HG03103 (cell line): ENCODE measurements at regions not wholly inside any gene's neighbourhood (a gene's known extent, or its start where the extent isn't known, plus 50 kb on each side); places are given as distances from the start of the nearest gene placed in this dataset.

Source experiments
- ATAC-seq: cut with Tn5 transposase; IDR thresholded peaks from one replicate; pipeline ENCODE4 v1.9.1; 2021; ENCODE audit warnings: low read depth; ENCODE audit not compliant: unreplicated experiment

- no peak for ATAC-seq
These were observed 387.0 kb upstream of the KHDRBS2 start for GRCh38 chr6:62672989-62673388.

DNA sequence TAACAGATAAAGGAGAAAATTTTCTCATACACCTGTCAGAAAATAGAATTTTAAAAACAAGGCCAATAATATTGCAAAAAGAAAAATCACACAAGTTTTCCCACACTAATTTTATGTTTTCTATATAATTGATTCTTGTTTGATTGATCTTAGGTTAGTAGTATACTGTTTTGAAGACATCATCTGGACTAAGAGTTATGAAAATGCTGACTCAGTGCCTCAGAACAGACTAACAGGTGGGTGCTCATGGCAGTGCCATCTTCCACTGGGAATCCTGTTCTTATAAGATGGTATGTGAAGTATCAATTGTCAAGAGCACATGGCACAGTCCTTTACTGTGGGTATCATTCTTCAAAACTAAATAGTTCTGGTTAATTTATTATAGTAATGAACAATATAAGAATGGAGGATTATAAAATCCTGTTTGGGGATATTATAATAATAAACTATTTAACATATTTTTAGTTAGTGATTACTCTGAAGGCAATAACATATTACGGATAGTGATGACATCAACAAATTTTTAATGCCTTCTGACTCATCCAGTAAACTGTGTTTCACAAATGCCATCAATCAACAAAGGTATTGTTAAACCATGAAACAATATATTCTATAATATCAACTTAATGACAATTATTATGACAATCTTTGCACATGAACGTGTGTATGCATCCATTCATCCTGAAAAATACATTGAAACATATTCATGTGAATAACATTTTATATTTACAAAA lies 384.6 kb upstream of the KHDRBS2 start:
- ATAC-seq: no peak

DNA sequence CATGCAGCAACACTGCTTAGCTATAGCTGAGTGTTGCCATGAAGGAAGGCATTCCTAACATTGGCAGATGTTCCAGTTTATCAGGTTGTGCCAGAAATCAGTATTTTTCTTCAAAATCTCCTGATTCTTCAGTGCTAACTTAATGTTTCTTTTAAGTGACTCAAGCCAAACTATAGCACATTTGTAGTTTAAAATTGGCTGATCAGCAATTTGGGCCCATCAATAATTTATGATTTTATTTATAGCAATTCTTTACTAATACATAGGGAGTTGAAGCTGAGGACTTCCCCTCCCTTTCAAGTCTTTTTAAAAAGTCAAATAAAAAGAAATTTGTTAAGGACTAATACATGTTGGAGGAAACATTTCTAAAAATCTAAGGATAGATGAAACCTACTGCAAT lies 383.8 kb upstream of the KHDRBS2 start:
- ATAC-seq: no peak

DNA sequence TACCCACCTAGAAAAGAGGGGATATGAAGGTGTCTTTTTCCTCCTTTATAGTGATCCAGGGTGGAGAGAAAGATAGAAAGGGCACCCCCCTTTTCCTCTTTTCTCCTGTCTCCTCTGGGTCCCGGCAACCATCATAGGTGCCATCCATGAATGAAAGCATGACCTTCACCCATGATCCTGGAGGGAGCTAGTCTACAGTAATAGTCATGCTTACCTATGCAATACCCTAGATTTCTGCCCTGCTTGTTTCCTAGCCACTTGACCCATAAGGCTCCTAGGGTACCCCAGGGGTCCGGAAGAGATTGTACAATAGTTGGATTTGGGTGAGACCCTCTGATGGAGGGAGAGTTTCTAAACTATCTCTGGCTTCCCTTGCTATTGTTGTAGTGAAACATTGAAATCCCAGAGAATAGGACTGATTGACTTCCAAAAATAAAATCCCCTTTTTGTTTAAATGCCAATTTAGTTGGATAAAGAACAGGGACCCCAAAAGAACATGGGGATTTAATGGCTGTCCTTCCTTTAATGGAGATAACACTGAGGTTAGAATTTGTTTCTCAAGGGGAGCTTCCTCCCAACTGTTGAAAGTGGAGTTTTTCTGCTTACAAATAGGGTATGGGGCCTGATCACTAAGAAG lies 366.8 kb upstream of the KHDRBS2 start:
- ATAC-seq: no peak

GRCh38 chr6:62645274-62645673 lies 359.2 kb upstream of the KHDRBS2 start:
- ATAC-seq: no peak

GRCh38 chr6:62640749-62641148 lies 354.7 kb upstream of the KHDRBS2 start:
- ATAC-seq: no peak

GRCh38 chr6:62626661-62627060 lies 340.6 kb upstream of the KHDRBS2 start:
- ATAC-seq: no peak

DNA sequence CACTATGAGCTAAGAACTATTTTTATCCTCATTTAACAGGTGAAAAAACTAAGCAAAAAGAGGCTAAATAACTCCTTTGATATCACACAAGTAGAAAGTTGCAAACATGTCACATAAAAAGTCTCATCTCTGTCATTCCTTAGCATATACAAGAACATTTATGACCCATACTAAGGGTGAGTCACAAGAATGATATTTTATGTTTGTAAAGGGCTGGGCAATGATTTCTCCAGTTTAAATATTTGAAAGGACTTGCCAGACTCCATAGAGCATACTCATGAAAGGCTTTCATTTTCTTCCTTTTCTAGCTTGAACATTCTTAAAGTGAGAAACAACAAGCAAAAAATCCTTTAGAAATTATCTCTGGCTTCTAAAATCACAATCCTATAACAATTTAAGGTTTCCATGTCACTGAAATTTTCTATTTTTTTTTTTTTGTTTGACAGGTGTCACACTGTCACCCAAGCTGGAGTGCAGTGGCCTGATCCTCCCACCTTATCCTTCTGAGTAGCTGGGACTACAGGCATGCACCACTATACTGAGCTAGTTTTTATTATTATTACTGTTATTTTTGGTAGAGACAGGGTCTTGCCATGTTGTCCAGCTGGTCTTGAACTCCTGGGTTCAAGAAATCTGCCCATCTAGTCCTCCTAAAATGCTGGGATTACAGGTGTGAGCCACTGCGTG lies 338.0 kb upstream of the KHDRBS2 start:
- no peak for ATAC-seq

GRCh38 chr6:62615366-62616015 lies 329.5 kb upstream of the KHDRBS2 start:
- no peak for ATAC-seq

DNA sequence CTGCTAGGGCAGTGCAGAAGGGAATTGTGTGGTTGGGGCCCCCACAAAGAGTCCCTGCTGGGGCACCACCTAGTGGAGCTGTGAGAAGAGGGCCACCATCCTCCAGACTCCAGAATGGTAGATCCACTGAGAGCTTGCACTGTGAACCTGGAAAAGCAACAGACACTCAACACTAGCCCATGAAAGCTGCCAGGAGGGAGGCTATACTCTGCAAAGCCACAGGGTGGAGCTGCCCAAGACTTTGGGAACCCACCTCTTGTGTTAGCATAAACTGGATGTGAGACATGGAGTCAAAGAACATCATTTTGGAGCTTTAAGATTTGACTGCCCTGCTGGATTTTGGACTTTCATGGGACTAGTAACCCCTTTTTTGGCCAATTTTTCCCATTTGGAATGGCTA lies 328.4 kb upstream of the KHDRBS2 start:
- no peak for ATAC-seq

DNA sequence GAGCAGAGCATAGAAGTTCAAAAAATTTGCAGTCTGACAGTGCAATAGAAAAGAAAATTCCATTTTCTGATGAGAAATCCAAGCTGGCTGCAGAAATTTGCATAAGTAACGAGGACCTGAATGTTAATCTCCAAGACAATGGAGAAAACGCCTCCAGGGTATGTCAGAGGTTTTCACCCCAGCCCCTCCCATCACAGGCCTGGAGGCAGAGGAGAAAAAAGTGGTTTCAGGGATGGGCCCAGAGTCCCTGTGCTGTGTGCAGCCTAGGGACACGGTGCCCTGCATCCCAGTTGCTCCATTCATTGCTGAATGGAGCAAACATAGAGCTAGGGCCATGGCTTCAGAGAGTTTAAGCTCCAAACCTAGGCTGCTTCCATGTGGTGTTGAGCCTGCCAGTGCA lies 327.9 kb upstream of the KHDRBS2 start:
- ATAC-seq: no peak

GRCh38 chr6:62612471-62612870 lies 326.4 kb upstream of the KHDRBS2 start:
- ATAC-seq: no peak

- no peak for ATAC-seq
These were observed 284.3 kb upstream of the KHDRBS2 start for GRCh38 chr6:62570372-62570771.

- no peak for ATAC-seq
These were observed 255.5 kb upstream of the KHDRBS2 start for GRCh38 chr6:62541502-62541901.

DNA sequence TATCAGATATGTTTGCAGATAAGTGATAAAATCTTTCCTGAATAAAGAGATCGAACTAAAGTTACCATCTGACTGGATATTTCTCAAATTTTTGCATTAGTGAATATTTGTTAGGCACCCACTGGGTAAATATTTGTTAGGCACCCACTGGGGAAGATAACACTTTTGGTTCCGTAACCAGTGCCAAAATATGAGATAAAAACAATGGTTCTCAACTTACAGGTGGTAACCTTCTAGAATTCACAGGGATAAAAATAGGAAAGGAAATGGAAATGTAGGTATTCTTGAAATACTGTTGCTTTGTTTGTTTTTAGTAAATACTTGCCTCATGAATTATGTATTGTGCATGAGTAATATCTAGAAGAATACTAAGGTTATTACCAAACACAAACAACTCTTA lies 245.0 kb upstream of the KHDRBS2 start:
- ATAC-seq: no peak

DNA sequence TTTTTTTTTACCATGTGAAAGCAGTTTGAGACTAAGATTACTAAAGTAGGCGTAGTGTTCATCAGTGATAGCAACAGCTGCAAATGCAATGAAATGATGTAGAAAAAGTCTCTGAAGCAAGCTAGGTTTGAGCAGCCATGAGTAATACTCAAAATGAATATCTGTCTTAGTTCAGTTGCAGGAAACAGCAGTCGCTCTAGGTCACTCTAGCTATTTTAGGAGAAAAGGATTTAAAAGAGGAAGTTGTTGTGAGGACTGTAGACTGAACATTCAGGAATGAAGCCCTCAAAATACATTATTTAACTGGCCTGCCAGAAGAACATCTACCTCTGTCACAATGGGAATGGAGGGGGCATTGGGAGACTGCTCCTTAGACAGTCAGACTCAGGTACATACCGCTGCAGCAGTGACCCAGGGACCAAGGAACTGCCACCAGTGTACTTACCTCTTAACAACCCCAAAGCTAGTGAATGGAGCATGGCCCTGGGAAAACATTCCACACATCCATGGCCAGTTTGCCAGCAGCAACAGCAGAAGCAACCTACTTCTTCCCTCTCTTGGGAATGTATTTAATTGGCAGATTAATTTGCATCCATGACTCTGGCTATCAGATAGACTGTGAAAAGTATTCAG lies 243.0 kb upstream of the KHDRBS2 start:
- ATAC-seq: no peak

DNA sequence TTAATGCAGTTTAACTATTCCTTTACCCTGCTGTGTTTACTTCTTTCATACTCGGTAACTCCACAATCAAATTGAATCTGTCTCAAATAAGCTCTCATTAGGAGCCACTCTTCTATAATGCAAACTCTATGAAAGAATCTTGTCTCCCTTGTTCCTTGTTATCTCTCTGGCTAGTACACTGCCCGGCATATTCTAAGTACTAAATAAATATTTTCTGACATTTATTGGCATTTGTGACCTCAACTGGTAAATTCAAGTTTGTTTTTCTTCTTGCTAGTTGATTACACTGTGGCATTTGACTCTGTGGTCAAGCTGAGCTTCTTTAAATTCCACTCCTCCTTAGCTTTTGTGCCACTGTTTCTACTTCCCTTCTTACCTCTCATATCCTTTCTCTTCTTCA lies 237.6 kb upstream of the KHDRBS2 start:
- ATAC-seq: no peak

DNA sequence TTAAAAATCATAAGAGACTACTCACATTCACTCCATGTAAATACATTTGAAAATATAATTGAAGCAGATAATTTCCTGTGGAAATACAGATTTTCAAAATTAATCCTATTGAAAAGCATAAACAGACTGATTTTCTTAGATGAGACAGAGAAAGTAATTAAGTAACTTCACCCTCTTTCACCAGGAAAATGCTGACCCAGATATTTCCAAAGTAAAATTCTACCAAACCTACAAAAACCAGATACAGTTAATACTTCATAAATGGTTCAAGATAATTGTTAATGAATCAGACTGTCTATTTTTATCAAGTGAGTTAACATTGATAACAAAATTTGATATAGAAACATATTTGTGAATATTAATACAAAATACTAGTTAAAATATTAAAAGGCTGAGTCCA lies 233.5 kb upstream of the KHDRBS2 start:
- no peak for ATAC-seq

DNA sequence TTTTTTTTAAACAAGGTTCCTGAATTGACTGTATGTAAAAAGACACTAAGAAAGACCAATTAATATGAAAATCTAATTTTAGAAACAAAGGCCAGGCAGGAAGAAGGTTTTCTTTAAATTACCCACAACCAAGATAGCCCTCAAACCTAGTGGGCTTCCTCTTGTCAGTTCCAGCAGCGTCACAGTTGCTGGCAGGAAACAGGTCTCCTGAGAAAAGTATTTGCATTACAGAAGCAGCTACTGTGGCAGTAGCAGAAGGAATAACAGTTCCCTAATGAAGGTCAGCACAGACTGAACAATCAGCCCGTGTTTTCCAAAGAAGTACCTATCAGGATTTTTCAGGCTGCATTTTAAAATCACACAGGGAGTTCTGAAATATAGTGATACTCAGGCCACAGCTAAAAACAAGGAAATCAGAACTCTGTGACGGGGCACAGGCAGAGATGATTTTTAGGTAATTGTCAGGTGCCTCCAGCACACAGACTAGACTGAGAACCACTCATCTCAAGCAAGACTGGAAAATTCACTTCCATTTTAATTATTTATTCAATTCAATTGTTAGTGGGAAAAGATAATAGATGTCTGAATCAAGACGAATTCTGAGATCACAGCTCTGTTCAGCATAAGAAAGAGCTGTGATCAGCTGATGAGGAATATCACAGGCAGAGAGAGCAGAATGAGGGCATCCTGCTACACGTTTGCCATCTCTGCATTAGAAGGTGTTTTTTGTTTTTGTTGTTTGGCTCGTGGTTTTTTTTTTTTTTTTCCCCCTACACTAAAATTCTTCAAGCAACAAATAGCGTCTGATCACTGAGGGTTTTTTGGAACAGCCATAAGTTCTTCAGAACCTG lies 230.5 kb upstream of the KHDRBS2 start:
- no peak for ATAC-seq

- no peak for ATAC-seq
These were observed 206.3 kb upstream of the KHDRBS2 start for GRCh38 chr6:62492192-62492822.
